Esophagus squamous epithelium (tissue), 5 donors: ENCODE measurements at regions not wholly inside any gene's neighbourhood (a gene's known extent, or its start where the extent isn't known, plus 50 kb on each side); places are given as distances from the start of the nearest gene placed in this dataset.
"Not testable (repeated sequence)": the region's sequence is repeated elsewhere in the genome, so short reads cannot be mapped to it uniquely, and the experiment has no call there.

Experiments used
- DNase-seq: peaks from one replicate; lab custom pipeline; 2025; lab: John Stamatoyannopoulos, UW
- H3K27ac ChIP-seq, 4 donors: fragments of 200-600 bp; sonication (generic); one replicate each; pipeline ENCODE4 v1.5.1; 2016 to 2019; ENCODE audit warnings: mild to moderate bottlenecking in 1 of 4
- H3K27me3 ChIP-seq, 4 donors: fragments of 200-600 bp; sonication (generic); 1 replicate in 3 of 4; 2 replicates in 1 of 4; pipeline versions ENCODE4 v1.5.1 to v1.6.0; 2017 to 2021; ENCODE audit warnings: antibody characterized with exemption in 1 of 4
- H3K36me3 ChIP-seq, 3 donors: fragments of 200-600 bp; sonication (generic); one replicate each; pipeline ENCODE4 v1.5.1; 2016 to 2019
- H3K4me1 ChIP-seq, 3 donors: fragments of 200-600 bp; sonication (generic); one replicate each; pipeline ENCODE4 v1.5.1; 2017 to 2019
- H3K4me3 ChIP-seq, 4 donors: fragments of 200-600 bp; sonication (generic); 1 replicate in 3 of 4; 2 replicates in 1 of 4; pipeline ENCODE4 v1.5.1; 2016 to 2019; ENCODE audit warnings: mild to moderate bottlenecking in 2 of 4, moderate library complexity in 1 of 4
- H3K9me3 ChIP-seq, 3 donors: fragments of 200-600 bp; sonication (generic); one replicate each; pipeline ENCODE4 v1.5.1; 2016 to 2019
- POLR2A ChIP-seq, 4 donors: fragments of 450-650 bp; IDR thresholded peaks; one replicate each; pipeline ENCODE4 v1.6.1; 2017; ENCODE audit warnings: antibody characterized with exemption in 4 of 4, mild to moderate bottlenecking in 4 of 4, moderate library complexity in 3 of 4
- WGBS, 2 donors: methylation state at CpG; one replicate each; pipeline ENCODE4 v1.1.5; 2018; 5-methylcytosine and 5-hydroxymethylcytosine counted together
- intact Hi-C: fragments of 100-400 bp; cut with DNase I; formaldehyde crosslinking; loops from one replicate; pipeline ENCODE4 v1.15.0; 2022
- TF ChIP-seq, protein P1 (sequence below), 6 experiments: fragments of 450-650 bp in 4 of 6; fragments of 200-600 bp in 2 of 6; sonication (generic) in 2 of 6; IDR thresholded peaks; one replicate each; pipeline ENCODE4 v1.5.1; 2016 to 2019; ENCODE audit warnings: antibody characterized with exemption in 6 of 6, mild to moderate bottlenecking in 4 of 6, moderate library complexity in 4 of 6
- donor health status: DM: yes; HTN: yes; CAD: no.

- Histone ChIP-seq H3K4me1 (no peaks in the 10 kb centered on the region), H3K4me3 (no peak overlapping the region), H3K27me3 (no peaks in the 10 kb centered on the region)
Measured at GRCh38 chr13:57897225-57897624, 265.7 kb downstream of the PCDH17 start.

GRCh38 chr13:57899096-57899495, 267.6 kb downstream of the PCDH17 start:
- Histone ChIP-seq H3K27me3 (no peaks in the 10 kb centered on the region), H3K36me3 (no peaks in the 10 kb centered on the region), H3K4me3 (no peak overlapping the region), H3K27ac (no peak overlapping the region), H3K4me1 (no peaks in the 10 kb centered on the region), H3K9me3 (peaks cover 0 to 13% (median 0%) of the 10 kb centered on the region in 3 donors)
- WGBS, 2 donors = 65 to 70% methylated on average over 4 of the region's 4 CpGs
- TF ChIP-seq, protein P1, sequence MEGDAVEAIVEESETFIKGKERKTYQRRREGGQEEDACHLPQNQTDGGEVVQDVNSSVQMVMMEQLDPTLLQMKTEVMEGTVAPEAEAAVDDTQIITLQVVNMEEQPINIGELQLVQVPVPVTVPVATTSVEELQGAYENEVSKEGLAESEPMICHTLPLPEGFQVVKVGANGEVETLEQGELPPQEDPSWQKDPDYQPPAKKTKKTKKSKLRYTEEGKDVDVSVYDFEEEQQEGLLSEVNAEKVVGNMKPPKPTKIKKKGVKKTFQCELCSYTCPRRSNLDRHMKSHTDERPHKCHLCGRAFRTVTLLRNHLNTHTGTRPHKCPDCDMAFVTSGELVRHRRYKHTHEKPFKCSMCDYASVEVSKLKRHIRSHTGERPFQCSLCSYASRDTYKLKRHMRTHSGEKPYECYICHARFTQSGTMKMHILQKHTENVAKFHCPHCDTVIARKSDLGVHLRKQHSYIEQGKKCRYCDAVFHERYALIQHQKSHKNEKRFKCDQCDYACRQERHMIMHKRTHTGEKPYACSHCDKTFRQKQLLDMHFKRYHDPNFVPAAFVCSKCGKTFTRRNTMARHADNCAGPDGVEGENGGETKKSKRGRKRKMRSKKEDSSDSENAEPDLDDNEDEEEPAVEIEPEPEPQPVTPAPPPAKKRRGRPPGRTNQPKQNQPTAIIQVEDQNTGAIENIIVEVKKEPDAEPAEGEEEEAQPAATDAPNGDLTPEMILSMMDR (IDR thresholded peaks at IDR 0.05) = no peak
- no peak for TF ChIP-seq POLR2A (IDR thresholded peaks at IDR 0.05)
- DNase-seq = no peak
- intact Hi-C loops = no loop called here

More at GRCh38 chr13:57897225-57897624, 265.7 kb downstream of the PCDH17 start:
- Histone ChIP-seq H3K27ac (no peak overlapping the region), H3K36me3 (no peaks in the 10 kb centered on the region), H3K9me3 (peaks cover 0 to 2% (median 0%) of the 10 kb centered on the region in 3 donors)
- no peak for DNase-seq
- intact Hi-C loops = no loop called here
- TF ChIP-seq, protein P1 (IDR thresholded peaks at IDR 0.05) = no peak
- TF ChIP-seq POLR2A (IDR thresholded peaks at IDR 0.05) = no peak

DNA sequence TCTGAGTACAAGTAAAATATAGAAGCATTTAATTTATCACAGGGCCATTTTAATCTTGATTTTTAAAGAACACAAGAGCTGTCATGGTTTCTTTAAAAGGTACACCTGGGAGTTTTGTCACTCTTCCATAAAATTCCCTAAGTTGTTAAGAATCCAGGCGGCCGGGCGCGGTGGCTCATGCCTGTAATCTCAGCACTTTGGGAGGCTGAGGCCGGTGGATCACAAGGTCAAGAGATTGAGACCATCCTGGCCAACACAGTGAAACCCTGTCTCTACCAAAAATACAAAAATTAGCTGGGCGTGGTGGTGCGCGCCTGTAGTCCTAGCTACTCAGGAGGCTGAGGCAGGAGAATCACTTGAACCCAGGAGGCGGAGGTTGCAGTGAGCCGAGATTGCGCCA, 278.3 kb downstream of the PCDH17 start:
- DNase-seq, H3K4me3 ChIP-seq, H3K36me3 ChIP-seq, H3K27me3 ChIP-seq, H3K4me1 ChIP-seq, H3K9me3 ChIP-seq, intact Hi-C loops, H3K27ac ChIP-seq: not testable (repeated sequence)
- WGBS, 2 donors = 96 to 97% methylated on average over 10 to 11 of the region's 11 CpGs

DNA sequence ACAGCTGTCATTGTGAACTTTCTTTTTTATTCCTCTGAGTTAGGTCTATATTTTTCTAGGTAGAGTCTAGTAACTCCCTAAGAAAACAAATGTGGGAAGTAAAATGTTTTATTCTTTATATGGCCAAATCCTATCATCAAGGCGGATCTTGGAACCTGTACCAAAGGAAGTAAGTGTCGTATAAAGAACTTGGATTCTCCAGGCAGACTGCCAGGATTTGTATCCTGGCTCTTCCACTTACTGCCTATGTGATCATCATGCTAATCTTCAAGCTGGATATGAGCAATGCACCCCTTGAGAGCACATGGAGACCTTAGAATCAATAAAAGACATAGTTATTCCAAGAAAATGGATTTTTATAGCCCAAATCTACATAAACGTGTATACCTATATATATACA, 286.5 kb downstream of the PCDH17 start:
- TF ChIP-seq POLR2A (IDR thresholded peaks at IDR 0.05) = no peak
- TF ChIP-seq, protein P1 (IDR thresholded peaks at IDR 0.05) = no peak
- no peaks in the 10 kb centered on the region for H3K36me3 ChIP-seq
- H3K27ac ChIP-seq = no peak overlapping the region
- no peak for DNase-seq
- no peaks in the 10 kb centered on the region for H3K4me1 ChIP-seq
- H3K4me3 ChIP-seq = no peak overlapping the region
- no peaks in the 10 kb centered on the region for H3K9me3 ChIP-seq
- intact Hi-C loops = no loop called here
- no peaks in the 10 kb centered on the region for H3K27me3 ChIP-seq
- WGBS, 2 donors = 53 to 71% methylated on average over 3 of the region's 3 CpGs

DNA sequence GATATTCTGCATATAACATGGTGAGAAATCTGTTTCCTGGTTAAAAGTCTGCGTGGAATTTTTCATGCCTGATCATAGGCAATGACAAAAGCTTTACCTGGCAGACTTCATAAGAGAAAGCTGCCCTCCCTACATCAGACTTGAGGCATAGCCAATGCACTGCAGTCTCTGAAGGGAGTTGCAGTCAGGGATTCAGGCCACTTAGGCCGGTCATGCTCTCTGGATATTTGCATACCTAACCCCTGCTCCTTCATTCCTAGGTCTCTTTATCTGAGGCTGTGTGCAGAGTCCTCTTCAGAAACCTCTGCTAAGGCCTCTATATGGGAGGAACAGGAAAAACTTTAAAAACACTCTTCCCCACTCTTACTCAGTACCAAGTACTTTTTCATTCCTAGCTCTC, 287.4 kb downstream of the PCDH17 start:
- no peak overlapping the region for H3K27ac ChIP-seq
- TF ChIP-seq, protein P1 (IDR thresholded peaks at IDR 0.05) = no peak
- TF ChIP-seq POLR2A (IDR thresholded peaks at IDR 0.05) = no peak
- H3K27me3 ChIP-seq = no peaks in the 10 kb centered on the region
- DNase-seq = no peak
- no peaks in the 10 kb centered on the region for H3K4me1 ChIP-seq
- H3K9me3 ChIP-seq = no peaks in the 10 kb centered on the region
- H3K4me3 ChIP-seq = no peak overlapping the region
- H3K36me3 ChIP-seq = no peaks in the 10 kb centered on the region
- WGBS, 2 donors = 76 to 79% methylated on average over 2 of the region's 2 CpGs
- intact Hi-C loops = no loop called here

GRCh38 chr13:57925250-57925649, 293.7 kb downstream of the PCDH17 start:
- WGBS, 2 donors = 45 to 63% methylated on average over 3 of the region's 3 CpGs
- Histone ChIP-seq H3K4me3 (no peak overlapping the region), H3K4me1 (no peaks in the 10 kb centered on the region), H3K36me3 (no peaks in the 10 kb centered on the region), H3K27ac (no peak overlapping the region), H3K27me3 (no peaks in the 10 kb centered on the region), H3K9me3 (no peaks in the 10 kb centered on the region)
- no peak for DNase-seq
- intact Hi-C loops = no loop called here
- TF ChIP-seq, protein P1 (IDR thresholded peaks at IDR 0.05) = no peak
- no peak for TF ChIP-seq POLR2A (IDR thresholded peaks at IDR 0.05)
